Left renal cortex interstitium (tissue), 4 donors: ENCODE measurements at regions not wholly inside any gene's neighbourhood (a gene's known extent, or its start where the extent isn't known, plus 50 kb on each side); places are given as distances from the start of the nearest gene placed in this dataset.

Experiments
- DNase-seq, 4 donors: peaks; one replicate each; pipeline ENCODE4 v3.0.0-alpha.2; 2013; ENCODE audit warnings: low read depth in 4 of 4, low spot score in 2 of 4, missing footprints in 1 of 4

- DNase-seq = no peak
Observed at GRCh38 chr18:64233851-64234250, 85.0 kb upstream of the LINC00305 start.

GRCh38 chr18:64220941-64221340 is 72.1 kb upstream of the LINC00305 start:
- no peak for DNase-seq

GRCh38 chr18:64219517-64219916 is 70.6 kb upstream of the LINC00305 start:
- peak in 1 of 4 donors; percentile 55 for DNase-seq

GRCh38 chr18:64210401-64210949 is 61.6 kb upstream of the LINC00305 start:
- DNase-seq = no peak

GRCh38 chr18:64208516-64208915 is 59.6 kb upstream of the LINC00305 start:
- DNase-seq = no peak

- DNase-seq = no peak
Observed at GRCh38 chr18:64207820-64208219, 58.9 kb upstream of the LINC00305 start.

DNA sequence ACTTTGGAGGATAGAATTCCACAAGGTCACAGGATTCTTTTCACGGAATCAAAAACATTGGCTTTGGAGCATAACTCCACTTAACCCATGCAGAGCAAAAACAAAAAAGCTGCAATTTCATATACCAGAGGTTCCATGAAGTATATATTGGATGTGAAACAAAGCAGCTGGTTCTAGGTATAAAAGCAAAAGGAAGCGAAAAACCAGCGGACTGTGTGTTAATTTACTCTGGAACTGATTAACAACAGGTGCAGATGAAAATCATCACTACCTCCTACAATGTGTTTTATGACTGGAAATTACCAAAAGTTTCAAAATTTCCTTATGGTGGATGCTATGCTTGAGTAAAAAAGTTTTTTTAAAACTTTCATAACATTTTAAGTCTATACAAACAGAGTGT is 54.4 kb upstream of the LINC00305 start:
- DNase-seq = no peak

DNA sequence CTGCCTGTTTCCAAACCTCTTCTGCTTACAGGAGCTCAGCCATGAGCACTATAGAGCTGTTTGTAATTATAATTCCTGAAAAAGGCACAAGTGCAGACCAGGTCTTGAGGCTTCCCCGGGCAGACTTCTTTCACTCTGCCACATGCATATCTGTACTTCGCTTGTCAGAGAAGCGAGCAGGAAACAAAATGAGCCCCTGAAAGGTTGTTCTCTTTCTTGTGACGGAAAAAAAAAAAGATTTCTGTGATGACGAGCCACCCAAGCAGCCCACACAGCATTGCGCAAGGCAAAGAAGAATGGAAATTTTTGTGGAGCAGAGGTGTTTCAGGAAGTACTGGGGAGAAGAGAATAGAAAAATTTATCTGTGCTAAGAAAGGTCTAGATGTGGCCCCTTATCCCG is 54.0 kb upstream of the LINC00305 start:
- DNase-seq = no peak

GRCh38 chr18:64202210-64202836 is 53.4 kb upstream of the LINC00305 start:
- no peak for DNase-seq

DNA sequence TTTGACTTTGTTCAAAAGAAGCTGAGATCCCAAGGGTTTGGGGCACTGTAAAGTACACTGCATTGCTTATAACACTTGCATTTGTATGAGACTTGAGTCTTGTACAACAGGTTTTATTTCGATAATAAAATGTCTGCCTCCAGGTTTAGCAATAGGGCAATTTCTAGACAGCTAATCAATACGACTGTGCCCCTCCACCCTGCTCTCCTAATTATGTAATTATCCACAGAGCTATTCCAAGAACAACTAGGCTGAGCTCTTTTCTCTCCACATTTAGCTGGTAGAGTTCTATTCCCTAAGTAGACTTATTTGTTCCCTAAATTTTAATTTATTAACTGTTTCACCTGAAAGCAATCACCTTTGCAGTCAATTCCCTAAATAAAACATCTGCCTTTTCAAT is 52.9 kb upstream of the LINC00305 start:
- no peak for DNase-seq

GRCh38 chr18:64199581-64199980 is 50.7 kb upstream of the LINC00305 start:
- no peak for DNase-seq
